ENCODE measurements at regions not wholly inside any gene's neighbourhood (a gene's known extent, or its start where the extent isn't known, plus 50 kb on each side); places are given as distances from the start of the nearest gene placed in this dataset.

GRCh38 chr4:132592850-132593249 is 556.2 kb upstream of the PCDH10 start:
- Histone ChIP-seq H3K18ac (ENCODE audit: insufficient read length, low read depth, low read length) (no peak overlapping the region), H2BK12ac (ENCODE audit: insufficient read length, low read depth, low read length) (no peak overlapping the region), H4K20me1 (ENCODE audit: control insufficient read depth, insufficient read depth, insufficient read length) (no peaks in the 10 kb centered on the region), H4K5ac (ENCODE audit: insufficient read length, low read depth, low read length) (no peak overlapping the region), H4K8ac (replicated peaks; ENCODE audit: insufficient read length, low read depth, low read length) (no peak overlapping the region), H2AFZ (ENCODE audit: low read length) (no peak overlapping the region), H3K23me2 (ENCODE audit: insufficient read length, low read depth, low read length, poor library complexity, severe bottlenecking) (no peaks in the 10 kb centered on the region), H3K9ac (ENCODE audit: extremely low read depth, insufficient read length, low read length) (no peak overlapping the region), H3K23ac (ENCODE audit: insufficient read length, low read depth, low read length) (no peak overlapping the region), H2BK15ac (ENCODE audit: low read depth, low read length) (no peak overlapping the region), H3K27me3 (ENCODE audit: insufficient read depth, low read length) (no peaks in the 10 kb centered on the region), H3T11ph (ENCODE audit: low read length) (no peak overlapping the region), H3K4me1 (ENCODE audit: insufficient read depth, low read length) (no peaks in the 10 kb centered on the region), H3K9me3 (ENCODE audit: control insufficient read depth, low read depth, low read length) (no peaks in the 10 kb centered on the region), H3K4me2 (ENCODE audit: insufficient read depth, insufficient read length, low read length) (no peak overlapping the region), H3K56ac (ENCODE audit: insufficient read length, low read depth, low read length) (no peak overlapping the region), H2BK20ac (ENCODE audit: low read depth, low read length, poor library complexity, severe bottlenecking) (no peak overlapping the region), H3K27ac (ENCODE audit: insufficient read length, low read depth, low read length) (no peak overlapping the region), H4K91ac (ENCODE audit: insufficient read length, low read depth, low read length) (no peak overlapping the region), H2BK5ac (ENCODE audit: insufficient read length, low read length) (no peak overlapping the region), H3K14ac (ENCODE audit: insufficient read depth, low read length) (no peak overlapping the region), H3K79me2 (ENCODE audit: insufficient read depth, low read length) (no peaks in the 10 kb centered on the region), H3K4ac (ENCODE audit: low read depth, low read length) (no peak overlapping the region), H2AK5ac (ENCODE audit: insufficient read length, low read length) (no peak overlapping the region), H3K79me1 (ENCODE audit: insufficient read depth, low read depth, low read length, poor library complexity, severe bottlenecking) (no peaks in the 10 kb centered on the region), H2BK120ac (ENCODE audit: low read depth, low read length, poor library complexity, severe bottlenecking) (no peak overlapping the region)
- no peak for DNase-seq
- H3K27me3 Mint-ChIP-seq (ENCODE audit: low read depth) = no peaks in the 10 kb centered on the region
- no peaks in the 10 kb centered on the region; a peak in 1 of 7 replicates for H3K36me3 Mint-ChIP-seq (ENCODE audit: insufficient read depth in 1 of 3, low read depth in 3 of 3)
- H3K9me3 Mint-ChIP-seq = peaks cover 0 to 9% of the 10 kb centered on the region in 2 experiments; a peak in 3 of 5 replicates
- TF ChIP-seq CTCF (conservative IDR thresholded peaks at IDR 0.05) = no peak
- no peak overlapping the region for H3K27ac Mint-ChIP-seq
- H3K4me3 Mint-ChIP-seq = no peak overlapping the region
- no peaks in the 10 kb centered on the region for H3K4me1 Mint-ChIP-seq
- WGBS (ENCODE audit: extremely low coverage, insufficient read length, low lambda C conversion rate) = no CpG with 5 or more reads among the region's 2 CpGs
